GM23248 (cell line): ENCODE measurements at regions not wholly inside any gene's neighbourhood (a gene's known extent, or its start where the extent isn't known, plus 50 kb on each side); places are given as distances from the start of the nearest gene placed in this dataset.

ENCODE experiments used
- EZH2 ChIP-seq: fragments of 200-600 bp; sonication (generic); IDR thresholded peaks from 2 replicates; pipeline ENCODE4 v1.6.1; 2018; ENCODE audit warnings: antibody characterized with exemption, mild to moderate bottlenecking; ENCODE audit not compliant: insufficient read depth, poor library complexity, severe bottlenecking
- EZH2phosphoT487 ChIP-seq: fragments of 200-600 bp; sonication (generic); IDR thresholded peaks from 2 replicates; pipeline ENCODE4 v1.6.1; 2018; ENCODE audit warnings: antibody characterized with exemption, moderate library complexity, mild to moderate bottlenecking, low read depth; ENCODE audit not compliant: insufficient read depth

- TF ChIP-seq EZH2 (no peak), EZH2phosphoT487 (no peak)
Measured at GRCh38 chr5:2169850-2170760, 287.4 kb upstream of the IRX4 start.
